GM19463 (cell line): ENCODE measurements at regions not wholly inside any gene's neighbourhood (a gene's known extent, or its start where the extent isn't known, plus 50 kb on each side); places are given as distances from the start of the nearest gene placed in this dataset.
A peak's percentile ranks its signal among the peaks of the same experiment; 100 is the strongest.
"Not testable (repeated sequence)": the region's sequence is repeated elsewhere in the genome, so short reads cannot be mapped to it uniquely, and the experiment has no call there.

Experiments used
- ATAC-seq: cut with Tn5 transposase; IDR thresholded peaks from one replicate; pipeline ENCODE4 v1.9.1; 2021; ENCODE audit warnings: mild to moderate bottlenecking, moderate library complexity; ENCODE audit not compliant: unreplicated experiment

- no peak for ATAC-seq
These were observed 106.7 kb upstream of the AHI1 start for GRCh38 chr6:135604035-135604860.

- no peak for ATAC-seq
These were observed 107.8 kb upstream of the AHI1 start for GRCh38 chr6:135605278-135605790.

- ATAC-seq = no peak
These were observed 108.9 kb upstream of the AHI1 start for GRCh38 chr6:135606392-135606791.

GRCh38 chr6:135608031-135608430 is 110.5 kb upstream of the AHI1 start:
- ATAC-seq = no peak

GRCh38 chr6:135610192-135610591 is 112.7 kb upstream of the AHI1 start:
- ATAC-seq = not testable (repeated sequence)

- no peak for ATAC-seq
These were observed 119.1 kb upstream of the AHI1 start for GRCh38 chr6:135616655-135617054.

GRCh38 chr6:135617222-135617621 is 119.7 kb upstream of the AHI1 start:
- no peak for ATAC-seq

- ATAC-seq = no peak
These were observed 124.5 kb upstream of the AHI1 start for GRCh38 chr6:135622081-135622480.

GRCh38 chr6:135623979-135624378 is 126.4 kb upstream of the AHI1 start:
- no peak for ATAC-seq

- ATAC-seq = no peak
These were observed 127.1 kb upstream of the AHI1 start for GRCh38 chr6:135624402-135625295.

GRCh38 chr6:135626001-135626400 is 128.5 kb upstream of the AHI1 start:
- not testable (repeated sequence) for ATAC-seq

GRCh38 chr6:135627092-135627715 is 129.7 kb upstream of the AHI1 start:
- peak; percentile 94 for ATAC-seq

- no peak for ATAC-seq
These were observed 133.3 kb upstream of the AHI1 start for GRCh38 chr6:135630789-135631376.

GRCh38 chr6:135631821-135632220 is 134.3 kb upstream of the AHI1 start:
- no peak for ATAC-seq

GRCh38 chr6:135633573-135633972 is 136.0 kb upstream of the AHI1 start:
- no peak for ATAC-seq

- no peak for ATAC-seq
These were observed 140.2 kb upstream of the AHI1 start for GRCh38 chr6:135637701-135638100.

GRCh38 chr6:135638108-135638507 is 140.6 kb upstream of the AHI1 start:
- no peak for ATAC-seq

GRCh38 chr6:135640048-135640447 is 142.5 kb upstream of the AHI1 start:
- ATAC-seq = no peak

- ATAC-seq = no peak
These were observed 143.0 kb upstream of the AHI1 start for GRCh38 chr6:135640449-135641111.

GRCh38 chr6:135642912-135643311 is 145.4 kb upstream of the AHI1 start:
- no peak for ATAC-seq
